B cell (primary cell): ENCODE measurements at regions not wholly inside any gene's neighbourhood (a gene's known extent, or its start where the extent isn't known, plus 50 kb on each side); places are given as distances from the start of the nearest gene placed in this dataset.

Experiments used
- CTCF ChIP-seq: fragments of 200-600 bp; IDR thresholded peaks from one replicate; pipeline ENCODE4 v1.8.0; 2022; ENCODE audit warnings: antibody characterized with exemption, mild to moderate bottlenecking
- EZH2 ChIP-seq: IDR thresholded peaks from 2 replicates; pipeline ENCODE4 v1.6.1; 2012; ENCODE audit warnings: borderline replicate concordance, low read depth, mild to moderate bottlenecking, moderate library complexity, low read length; ENCODE audit not compliant: insufficient read depth, poor library complexity, severe bottlenecking

GRCh38 chr20:6295127-6295866 lies 172.5 kb upstream of the FERMT1 start:
- TF ChIP-seq CTCF (no peak), EZH2 (no peak)
